ENCODE measurements at regions not wholly inside any gene's neighbourhood (a gene's known extent, or its start where the extent isn't known, plus 50 kb on each side); places are given as distances from the start of the nearest gene placed in this dataset.

GRCh38 chr1:213905344-213905743, 82.4 kb upstream of the PROX1 start:
- Histone ChIP-seq H3K27me3 (no peaks in the 10 kb centered on the region), H3K4me1 (peaks cover 0 to 4% of the 10 kb centered on the region in 2 donors), H3K4me3 (no peak overlapping the region), H3K9me3 (no peaks in the 10 kb centered on the region), H3K36me3 (no peaks in the 10 kb centered on the region), H3K27ac (no peak overlapping the region)
- TF ChIP-seq, protein P1, sequence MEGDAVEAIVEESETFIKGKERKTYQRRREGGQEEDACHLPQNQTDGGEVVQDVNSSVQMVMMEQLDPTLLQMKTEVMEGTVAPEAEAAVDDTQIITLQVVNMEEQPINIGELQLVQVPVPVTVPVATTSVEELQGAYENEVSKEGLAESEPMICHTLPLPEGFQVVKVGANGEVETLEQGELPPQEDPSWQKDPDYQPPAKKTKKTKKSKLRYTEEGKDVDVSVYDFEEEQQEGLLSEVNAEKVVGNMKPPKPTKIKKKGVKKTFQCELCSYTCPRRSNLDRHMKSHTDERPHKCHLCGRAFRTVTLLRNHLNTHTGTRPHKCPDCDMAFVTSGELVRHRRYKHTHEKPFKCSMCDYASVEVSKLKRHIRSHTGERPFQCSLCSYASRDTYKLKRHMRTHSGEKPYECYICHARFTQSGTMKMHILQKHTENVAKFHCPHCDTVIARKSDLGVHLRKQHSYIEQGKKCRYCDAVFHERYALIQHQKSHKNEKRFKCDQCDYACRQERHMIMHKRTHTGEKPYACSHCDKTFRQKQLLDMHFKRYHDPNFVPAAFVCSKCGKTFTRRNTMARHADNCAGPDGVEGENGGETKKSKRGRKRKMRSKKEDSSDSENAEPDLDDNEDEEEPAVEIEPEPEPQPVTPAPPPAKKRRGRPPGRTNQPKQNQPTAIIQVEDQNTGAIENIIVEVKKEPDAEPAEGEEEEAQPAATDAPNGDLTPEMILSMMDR (IDR thresholded peaks at IDR 0.05): no peak
- no peak for DNase-seq (ENCODE audit: low spot score)

GRCh38 chr1:213908521-213908920, 79.3 kb upstream of the PROX1 start:
- no peaks in the 10 kb centered on the region for H3K9me3 ChIP-seq
- no peak for DNase-seq (ENCODE audit: low spot score)
- H3K36me3 ChIP-seq: no peaks in the 10 kb centered on the region
- TF ChIP-seq, protein P1 (IDR thresholded peaks at IDR 0.05): no peak
- H3K4me1 ChIP-seq: peaks cover 0 to 4% of the 10 kb centered on the region in 2 donors
- H3K4me3 ChIP-seq: no peak overlapping the region
- no peak overlapping the region for H3K27ac ChIP-seq
- H3K27me3 ChIP-seq: no peaks in the 10 kb centered on the region

- DNase-seq (ENCODE audit: low spot score): no peak
- H3K27ac ChIP-seq: no peak overlapping the region
- H3K4me1 ChIP-seq: no peaks in the 10 kb centered on the region
These were observed 73.4 kb upstream of the PROX1 start for GRCh38 chr1:213914392-213914791.

DNA sequence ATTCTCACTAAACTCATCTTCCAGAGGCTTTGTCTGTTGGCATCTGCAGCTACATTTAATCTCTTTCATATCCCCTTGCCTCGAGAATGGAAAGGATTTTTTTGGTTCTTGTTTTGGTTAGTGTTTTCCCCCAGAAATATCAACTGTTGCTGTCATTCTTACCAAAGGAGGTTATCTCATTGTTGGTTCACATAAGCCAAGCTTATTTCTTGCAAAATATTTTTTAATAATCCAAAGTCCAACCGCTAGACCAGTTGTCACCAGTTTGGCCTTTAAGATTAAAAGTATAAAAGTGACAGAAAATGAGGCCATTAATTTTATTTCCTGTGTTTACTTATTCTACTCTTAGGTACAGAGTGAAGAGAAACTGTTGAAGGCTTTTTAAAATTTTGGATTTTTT, 66.5 kb upstream of the PROX1 start:
- no peak for DNase-seq (ENCODE audit: low spot score)
- H3K4me1 ChIP-seq: no peaks in the 10 kb centered on the region
- no peaks in the 10 kb centered on the region for H3K36me3 ChIP-seq
- no peaks in the 10 kb centered on the region for H3K9me3 ChIP-seq
- H3K27ac ChIP-seq: no peak overlapping the region
- TF ChIP-seq, protein P1 (IDR thresholded peaks at IDR 0.05): no peak
- no peaks in the 10 kb centered on the region for H3K27me3 ChIP-seq
- no peak overlapping the region for H3K4me3 ChIP-seq

More at GRCh38 chr1:213914392-213914791, 73.4 kb upstream of the PROX1 start:
- TF ChIP-seq, protein P1 (IDR thresholded peaks at IDR 0.05): no peak
- no peaks in the 10 kb centered on the region for H3K36me3 ChIP-seq
- H3K27me3 ChIP-seq: no peaks in the 10 kb centered on the region
- no peak overlapping the region for H3K4me3 ChIP-seq
- H3K9me3 ChIP-seq: no peaks in the 10 kb centered on the region

- no peaks in the 10 kb centered on the region for H3K9me3 ChIP-seq
- no peak overlapping the region for H3K27ac ChIP-seq
- H3K36me3 ChIP-seq: no peaks in the 10 kb centered on the region
- DNase-seq (ENCODE audit: low spot score): no peak
- H3K4me1 ChIP-seq: no peaks in the 10 kb centered on the region
- TF ChIP-seq, protein P1 (IDR thresholded peaks at IDR 0.05): no peak
- no peak overlapping the region for H3K4me3 ChIP-seq
- H3K27me3 ChIP-seq: no peaks in the 10 kb centered on the region
These were observed 66.1 kb upstream of the PROX1 start for GRCh38 chr1:213921712-213922111.

GRCh38 chr1:213925531-213926182, 62.1 kb upstream of the PROX1 start:
- no peaks in the 10 kb centered on the region for H3K36me3 ChIP-seq
- H3K4me3 ChIP-seq: no peak overlapping the region
- H3K9me3 ChIP-seq: no peaks in the 10 kb centered on the region
- no peak overlapping the region for H3K27ac ChIP-seq
- no peaks in the 10 kb centered on the region for H3K4me1 ChIP-seq
- H3K27me3 ChIP-seq: no peaks in the 10 kb centered on the region
- TF ChIP-seq, protein P1 (IDR thresholded peaks at IDR 0.05): no peak
- no peak for DNase-seq (ENCODE audit: low spot score)
